GM23248 (cell line): ENCODE measurements at regions not wholly inside any gene's neighbourhood (a gene's known extent, or its start where the extent isn't known, plus 50 kb on each side); places are given as distances from the start of the nearest gene placed in this dataset.
A peak's percentile ranks its signal among the peaks of the same experiment; 100 is the strongest.

Experiments
- DNase-seq: peaks from one replicate; pipeline ENCODE4 v3.0.0-alpha.2; 2015
- H2AFZ ChIP-seq: fragments of 200-600 bp; sonication (generic); 2 replicates; pipeline ENCODE4 v1.6.1; 2016; ENCODE audit warnings: antibody characterized with exemption
- H3F3A ChIP-seq: fragments of 200-600 bp; sonication (generic); 2 replicates; pipeline ENCODE4 v1.6.1; 2016; ENCODE audit warnings: mild to moderate bottlenecking, antibody characterized with exemption, mixed run types; ENCODE audit not compliant: insufficient read depth
- H3K27ac ChIP-seq: fragments of 200-600 bp; sonication (generic); 2 replicates; pipeline ENCODE4 v1.5.1; 2016; ENCODE audit warnings: mild to moderate bottlenecking
- H3K27me3 ChIP-seq: fragments of 200-600 bp; sonication (generic); replicated peaks from 2 replicates; pipeline ENCODE4 v1.6.1; 2016; ENCODE audit warnings: mild to moderate bottlenecking; ENCODE audit not compliant: insufficient read depth
- H3K36me3 ChIP-seq: fragments of 200-600 bp; sonication (generic); 2 replicates; pipeline ENCODE4 v1.6.1; 2016; ENCODE audit warnings: low read depth, mild to moderate bottlenecking
- H3K4me1 ChIP-seq: fragments of 200-600 bp; sonication (generic); 2 replicates; pipeline ENCODE4 v1.6.1; 2016; ENCODE audit warnings: mild to moderate bottlenecking; ENCODE audit not compliant: insufficient read depth
- H3K4me2 ChIP-seq: fragments of 200-600 bp; sonication (generic); one replicate; pipeline ENCODE4 v1.6.1; 2016; ENCODE audit warnings: mild to moderate bottlenecking; ENCODE audit not compliant: unreplicated experiment
- H3K4me3 ChIP-seq: fragments of 200-600 bp; sonication (generic); 2 replicates; pipeline ENCODE4 v1.5.1; 2016; ENCODE audit warnings: mild to moderate bottlenecking
- H3K79me2 ChIP-seq: fragments of 200-600 bp; sonication (generic); 2 replicates; pipeline ENCODE4 v1.6.1; 2016; ENCODE audit warnings: mild to moderate bottlenecking; ENCODE audit not compliant: insufficient read depth
- H3K9ac ChIP-seq: fragments of 200-600 bp; sonication (generic); 2 replicates; pipeline ENCODE4 v1.6.1; 2016; ENCODE audit warnings: mild to moderate bottlenecking
- H3K9me2 ChIP-seq: fragments of 200-600 bp; sonication (generic); 2 replicates; pipeline ENCODE4 v1.6.1; 2016; ENCODE audit warnings: mixed run types, mild to moderate bottlenecking, moderate library complexity; ENCODE audit not compliant: insufficient read depth
- H3K9me3 ChIP-seq: fragments of 200-600 bp; sonication (generic); one replicate; pipeline ENCODE4 v1.6.1; 2017; ENCODE audit warnings: low read depth
- H4K20me1 ChIP-seq: fragments of 200-600 bp; sonication (generic); 2 replicates; pipeline ENCODE4 v1.6.0; 2016; ENCODE audit not compliant: insufficient read depth
- EZH2 ChIP-seq: fragments of 200-600 bp; sonication (generic); IDR thresholded peaks from 2 replicates; pipeline ENCODE4 v1.6.1; 2018; ENCODE audit warnings: antibody characterized with exemption, mild to moderate bottlenecking; ENCODE audit not compliant: insufficient read depth, poor library complexity, severe bottlenecking
- EZH2phosphoT487 ChIP-seq: fragments of 200-600 bp; sonication (generic); IDR thresholded peaks from 2 replicates; pipeline ENCODE4 v1.6.1; 2018; ENCODE audit warnings: antibody characterized with exemption, moderate library complexity, mild to moderate bottlenecking, low read depth; ENCODE audit not compliant: insufficient read depth
- WGBS, 2 experiments: methylation state at CpG; one replicate each; pipeline ENCODE4 v1.1.6; 2015 to 2017; ENCODE audit warnings: low lambda C conversion rate in 2 of 2, low coverage in 1 of 2; ENCODE audit errors: missing lambda C conversion rate in 2 of 2; 5-methylcytosine and 5-hydroxymethylcytosine counted together
- in situ Hi-C: fragments of 300-500 bp; cut with MboI; formaldehyde crosslinking; loops from 2 replicates; pipeline ENCODE4 v1.15.0; 2020

DNA sequence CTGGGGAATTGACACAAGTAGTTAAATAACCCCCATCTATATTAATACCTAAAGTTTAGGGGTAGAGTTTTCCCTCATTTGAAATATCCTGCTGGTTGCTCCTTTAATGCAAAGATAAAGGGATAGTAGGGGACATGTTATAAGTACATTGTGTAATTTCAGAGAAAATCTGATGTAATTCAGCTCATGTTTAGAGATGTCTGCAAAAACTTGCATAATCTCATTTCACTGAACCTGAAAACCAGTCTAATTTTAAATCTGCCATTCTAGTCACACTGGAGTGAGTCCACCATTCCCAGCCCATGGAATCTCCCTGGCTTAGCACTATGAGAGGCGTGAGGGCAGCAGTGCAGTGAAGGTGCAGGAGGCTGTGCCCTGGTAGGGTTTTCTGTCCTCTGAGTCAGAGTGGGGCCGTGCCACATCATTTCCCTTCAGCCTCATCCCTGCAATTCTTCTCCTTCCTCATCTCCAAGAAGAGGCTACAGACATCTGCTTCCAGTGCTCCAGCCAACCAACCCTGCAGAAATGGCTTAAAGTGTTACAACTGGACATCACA, 246.3 kb upstream of the UMPS start:
- H3K9me3 ChIP-seq, result no peaks in the 10 kb centered on the region
- H2AFZ ChIP-seq, result no peak overlapping the region
- no peak overlapping the region for H3K4me2 ChIP-seq
- H3K4me1 ChIP-seq, result no peaks in the 10 kb centered on the region
- WGBS, 2 experiments, result 68 to 69% methylated on average over 2 of the region's 2 CpGs
- no peaks in the 10 kb centered on the region for H4K20me1 ChIP-seq
- no peaks in the 10 kb centered on the region for H3K36me3 ChIP-seq
- no peak for TF ChIP-seq EZH2phosphoT487
- TF ChIP-seq EZH2, result no peak
- peak; percentile 24 for DNase-seq
- no peak overlapping the region for H3K9ac ChIP-seq
- H3K79me2 ChIP-seq, result no peaks in the 10 kb centered on the region
- H3K4me3 ChIP-seq, result no peak overlapping the region
- no peaks in the 10 kb centered on the region for H3F3A ChIP-seq
- no peaks in the 10 kb centered on the region; the same call in 1 of the 2 replicates for H3K27me3 ChIP-seq
- H3K9me2 ChIP-seq, result no peaks in the 10 kb centered on the region
- in situ Hi-C loops, result no loop called here
- H3K27ac ChIP-seq, result no peak overlapping the region

DNA sequence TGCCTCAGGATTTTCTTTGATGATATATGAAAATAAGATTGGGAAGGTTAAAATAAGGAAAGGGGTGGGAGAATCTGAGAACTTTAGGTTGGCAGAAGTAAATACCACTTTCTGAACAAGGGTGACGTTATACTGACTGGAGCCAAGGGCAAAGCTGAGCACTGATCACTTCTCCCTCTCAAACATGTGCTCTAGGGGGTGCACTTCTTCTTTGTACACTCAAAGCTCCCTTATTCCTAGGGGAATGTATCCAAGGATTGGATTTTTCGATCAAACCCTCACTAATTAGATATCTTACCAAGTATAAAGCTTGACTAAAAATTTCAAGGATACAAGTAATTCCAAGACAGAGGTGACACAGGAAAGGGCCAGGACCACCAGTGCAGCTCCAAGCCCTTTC, 243.9 kb upstream of the UMPS start:
- in situ Hi-C loops, result no loop called here
- Histone ChIP-seq H3F3A (no peaks in the 10 kb centered on the region), H3K27me3 (no peaks in the 10 kb centered on the region; the same call in 1 of the 2 replicates), H3K36me3 (no peaks in the 10 kb centered on the region), H3K4me1 (no peaks in the 10 kb centered on the region), H2AFZ (no peak overlapping the region), H3K4me3 (no peak overlapping the region), H3K9ac (no peak overlapping the region), H3K79me2 (no peaks in the 10 kb centered on the region), H3K9me3 (no peaks in the 10 kb centered on the region), H4K20me1 (no peaks in the 10 kb centered on the region), H3K9me2 (no peaks in the 10 kb centered on the region), H3K4me2 (no peak overlapping the region), H3K27ac (no peak overlapping the region)
- DNase-seq, result peak; percentile 13
- TF ChIP-seq EZH2 (no peak), EZH2phosphoT487 (no peak)
- 28 to 38% methylated on average over 2 of the region's 2 CpGs for WGBS, 2 experiments

DNA sequence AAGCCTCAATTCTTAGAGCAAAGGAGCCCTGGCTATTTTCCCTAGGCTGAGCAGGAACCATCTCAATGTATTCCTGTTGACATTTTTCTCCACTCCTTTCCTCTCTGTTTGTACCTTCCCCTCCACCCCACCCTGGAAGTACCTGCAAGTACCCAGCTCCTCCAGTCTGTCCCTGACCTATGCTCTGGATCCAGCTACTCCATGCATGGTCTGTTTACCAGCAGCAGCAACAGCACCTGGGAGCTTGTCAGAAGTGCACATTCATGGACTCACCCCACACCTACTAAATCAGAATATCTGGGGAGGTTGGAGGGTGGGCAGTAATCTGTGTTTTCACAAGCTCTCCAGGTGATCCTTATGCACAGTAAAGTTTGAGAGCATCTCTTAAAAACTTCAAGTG, 240.7 kb upstream of the UMPS start:
- in situ Hi-C loops, result no loop called here
- no peak overlapping the region for H3K27ac ChIP-seq
- no peaks in the 10 kb centered on the region for H3K4me1 ChIP-seq
- no peak overlapping the region for H2AFZ ChIP-seq
- no peak overlapping the region for H3K9ac ChIP-seq
- H4K20me1 ChIP-seq, result no peaks in the 10 kb centered on the region
- H3K79me2 ChIP-seq, result no peaks in the 10 kb centered on the region
- no peak overlapping the region for H3K4me3 ChIP-seq
- TF ChIP-seq EZH2phosphoT487 (no peak), EZH2 (no peak)
- H3K9me2 ChIP-seq, result no peaks in the 10 kb centered on the region
- no peak for DNase-seq
- no peaks in the 10 kb centered on the region for H3K36me3 ChIP-seq
- H3F3A ChIP-seq, result no peaks in the 10 kb centered on the region
- H3K9me3 ChIP-seq, result no peaks in the 10 kb centered on the region
- H3K4me2 ChIP-seq, result no peak overlapping the region
- no peaks in the 10 kb centered on the region; the same call in 1 of the 2 replicates for H3K27me3 ChIP-seq

DNA sequence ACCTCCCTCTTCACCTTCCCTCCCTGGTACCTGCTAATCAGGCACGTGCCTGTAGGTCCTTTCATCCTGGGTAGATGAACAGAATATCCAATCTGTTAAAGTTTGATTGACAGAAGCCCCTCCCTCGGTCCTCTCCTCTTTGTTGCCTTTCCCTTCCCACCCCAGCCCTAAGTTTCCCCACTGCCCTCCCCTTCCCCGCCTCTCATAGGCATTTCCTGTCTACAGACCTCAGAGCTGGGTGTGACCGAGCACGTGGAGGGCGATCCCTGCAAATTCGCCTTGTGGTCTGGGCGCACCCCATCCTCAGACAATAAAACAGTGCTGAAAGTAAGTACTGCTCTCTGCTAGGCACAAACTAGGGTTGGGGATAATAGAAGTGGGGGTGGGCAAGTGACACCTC, 239.2 kb upstream of the UMPS start:
- Histone ChIP-seq H4K20me1 (no peaks in the 10 kb centered on the region), H3F3A (no peaks in the 10 kb centered on the region), H3K4me2 (no peak overlapping the region), H3K36me3 (no peaks in the 10 kb centered on the region), H3K9ac (no peak overlapping the region), H3K9me2 (no peaks in the 10 kb centered on the region), H2AFZ (no peak overlapping the region), H3K27ac (no peak overlapping the region), H3K9me3 (no peaks in the 10 kb centered on the region), H3K79me2 (no peaks in the 10 kb centered on the region), H3K4me1 (no peaks in the 10 kb centered on the region), H3K27me3 (no peaks in the 10 kb centered on the region; the same call in 1 of the 2 replicates), H3K4me3 (no peak overlapping the region)
- in situ Hi-C loops, result no loop called here
- WGBS, 2 experiments, result 77 to 80% methylated on average over 7 to 8 of the region's 8 CpGs
- DNase-seq, result no peak
- no peak for TF ChIP-seq EZH2
- no peak for TF ChIP-seq EZH2phosphoT487

DNA sequence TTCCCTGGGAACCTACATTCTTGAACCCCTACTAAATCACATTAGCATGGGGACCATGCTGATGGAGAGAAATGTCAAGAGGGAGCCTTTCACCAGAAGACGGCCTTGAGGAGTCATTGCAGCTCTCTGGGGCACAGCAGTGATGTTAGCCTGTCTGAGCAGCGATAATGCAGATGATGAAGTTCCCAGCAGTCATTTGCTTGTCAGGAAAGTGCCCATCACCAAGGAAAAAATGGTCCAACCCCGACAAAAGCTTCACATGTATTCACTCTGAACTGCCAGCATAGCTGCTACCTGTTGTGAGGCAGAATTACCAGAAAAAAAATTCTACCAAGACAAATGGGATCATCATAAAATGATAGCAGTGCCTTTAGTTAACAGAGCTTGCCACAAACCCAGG, 238.4 kb upstream of the UMPS start:
- Histone ChIP-seq H3K4me3 (no peak overlapping the region), H3K9ac (no peak overlapping the region), H3K9me2 (no peaks in the 10 kb centered on the region), H3K27me3 (no peaks in the 10 kb centered on the region; the same call in 1 of the 2 replicates), H3F3A (no peaks in the 10 kb centered on the region), H3K27ac (no peak overlapping the region), H2AFZ (no peak overlapping the region), H3K4me1 (no peaks in the 10 kb centered on the region), H3K4me2 (no peak overlapping the region), H3K79me2 (no peaks in the 10 kb centered on the region), H4K20me1 (no peaks in the 10 kb centered on the region), H3K36me3 (no peaks in the 10 kb centered on the region), H3K9me3 (no peaks in the 10 kb centered on the region)
- no peak for DNase-seq
- in situ Hi-C loops, result no loop called here
- TF ChIP-seq EZH2phosphoT487 (no peak), EZH2 (no peak)
- 67 to 72% methylated on average over 3 of the region's 3 CpGs for WGBS, 2 experiments
